NCI-H446 treated with DMSO at 0.1 percent for 48 hours (cell line): ENCODE measurements at regions not wholly inside any gene's neighbourhood (a gene's known extent, or its start where the extent isn't known, plus 50 kb on each side); places are given as distances from the start of the nearest gene placed in this dataset.

Source experiments
- DNase-seq: peaks from one replicate; lab custom pipeline; 2025; lab: John Stamatoyannopoulos, UW

- DNase-seq, result no peak
These were observed 188.8 kb downstream of the POSTN start for GRCh38 chr13:37409756-37410155.

GRCh38 chr13:37407156-37407555 lies 191.4 kb downstream of the POSTN start:
- no peak for DNase-seq

- DNase-seq, result no peak
These were observed 192.5 kb downstream of the POSTN start for GRCh38 chr13:37406031-37406430.

GRCh38 chr13:37403776-37404527 lies 194.6 kb downstream of the POSTN start:
- no peak for DNase-seq

- no peak for DNase-seq
These were observed 196.8 kb downstream of the POSTN start for GRCh38 chr13:37401721-37402120.

- DNase-seq, result no peak
These were observed 201.0 kb downstream of the POSTN start for GRCh38 chr13:37397535-37397934.

GRCh38 chr13:37395544-37395943 lies 203.0 kb downstream of the POSTN start:
- no peak for DNase-seq

- DNase-seq, result no peak
These were observed 206.2 kb downstream of the POSTN start for GRCh38 chr13:37392389-37392788.

GRCh38 chr13:37390735-37391134 lies 207.8 kb downstream of the POSTN start:
- no peak for DNase-seq

- DNase-seq, result no peak
These were observed 212.5 kb downstream of the POSTN start for GRCh38 chr13:37385956-37386670.

- no peak for DNase-seq
These were observed 213.3 kb downstream of the POSTN start for GRCh38 chr13:37385248-37385647.

- no peak for DNase-seq
These were observed 214.7 kb downstream of the POSTN start for GRCh38 chr13:37383856-37384370.

- DNase-seq, result no peak
These were observed 215.5 kb downstream of the POSTN start for GRCh38 chr13:37383046-37383445.

- no peak for DNase-seq
These were observed 216.4 kb downstream of the POSTN start for GRCh38 chr13:37382146-37382545.

GRCh38 chr13:37381502-37381901 lies 217.1 kb downstream of the POSTN start:
- no peak for DNase-seq

- DNase-seq, result no peak
These were observed 218.7 kb downstream of the POSTN start for GRCh38 chr13:37379841-37380240.

- no peak for DNase-seq
These were observed 222.8 kb downstream of the POSTN start for GRCh38 chr13:37375724-37376123.

- no peak for DNase-seq
These were observed 223.5 kb downstream of the POSTN start for GRCh38 chr13:37375071-37375470.

- no peak for DNase-seq
These were observed 229.0 kb downstream of the POSTN start for GRCh38 chr13:37369616-37370015.

- DNase-seq, result no peak
These were observed 230.1 kb downstream of the POSTN start for GRCh38 chr13:37368501-37368900.

GRCh38 chr13:37366044-37366770 lies 232.4 kb downstream of the POSTN start:
- no peak for DNase-seq

GRCh38 chr13:37365496-37365895 lies 233.1 kb downstream of the POSTN start:
- DNase-seq, result no peak

GRCh38 chr13:37364956-37365355 lies 233.6 kb downstream of the POSTN start:
- DNase-seq, result no peak
